NCI-H524 treated with DMSO at 0.1 percent for 48 hours (cell line): ENCODE measurements at regions not wholly inside any gene's neighbourhood (a gene's known extent, or its start where the extent isn't known, plus 50 kb on each side); places are given as distances from the start of the nearest gene placed in this dataset.
"Not testable (repeated sequence)": the region's sequence is repeated elsewhere in the genome, so short reads cannot be mapped to it uniquely, and the experiment has no call there.

Experiments used
- DNase-seq: peaks from one replicate; lab custom pipeline; 2025; lab: John Stamatoyannopoulos, UW

DNA sequence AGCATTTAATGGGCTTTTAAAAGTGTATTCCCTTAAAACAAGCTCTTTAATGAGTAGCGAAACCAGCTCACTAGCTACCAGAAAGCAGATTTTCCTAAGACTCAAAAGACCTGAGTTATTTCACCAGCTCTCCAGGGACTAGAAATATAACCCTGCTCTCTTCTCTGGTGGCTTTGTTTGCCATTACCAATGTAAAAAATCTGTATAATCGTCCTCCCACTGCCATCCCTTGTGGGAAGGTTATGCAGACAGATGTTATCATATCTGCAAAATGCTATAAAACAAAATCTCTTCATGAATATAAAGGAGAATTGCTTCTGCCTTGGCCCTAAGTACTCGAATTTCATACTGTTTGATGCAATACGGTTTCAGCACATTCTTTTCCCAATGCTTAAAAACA is 335.2 kb downstream of the NUP35 start:
- DNase-seq: no peak

DNA sequence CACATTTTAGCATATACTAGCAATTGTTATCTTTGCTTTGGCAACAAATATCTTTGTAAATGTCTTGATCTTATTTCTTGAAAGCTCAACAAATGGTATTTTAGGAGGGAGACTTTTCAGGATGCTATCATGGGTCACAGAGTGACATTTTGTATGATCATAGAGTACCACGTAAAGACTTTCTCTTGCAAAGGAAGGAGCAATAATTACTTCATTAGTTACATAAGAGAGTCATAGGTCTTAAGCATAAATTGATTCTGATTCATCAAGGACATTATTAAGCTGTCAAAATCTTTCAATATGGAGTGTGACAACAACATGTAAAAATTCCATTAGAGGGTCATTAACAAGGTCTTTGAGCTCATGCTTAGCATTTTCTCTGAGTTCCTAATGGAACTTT is 339.6 kb downstream of the NUP35 start:
- no peak for DNase-seq

- DNase-seq: no peak
Measured at GRCh38 chr2:183465048-183465447, 340.8 kb downstream of the NUP35 start.

DNA sequence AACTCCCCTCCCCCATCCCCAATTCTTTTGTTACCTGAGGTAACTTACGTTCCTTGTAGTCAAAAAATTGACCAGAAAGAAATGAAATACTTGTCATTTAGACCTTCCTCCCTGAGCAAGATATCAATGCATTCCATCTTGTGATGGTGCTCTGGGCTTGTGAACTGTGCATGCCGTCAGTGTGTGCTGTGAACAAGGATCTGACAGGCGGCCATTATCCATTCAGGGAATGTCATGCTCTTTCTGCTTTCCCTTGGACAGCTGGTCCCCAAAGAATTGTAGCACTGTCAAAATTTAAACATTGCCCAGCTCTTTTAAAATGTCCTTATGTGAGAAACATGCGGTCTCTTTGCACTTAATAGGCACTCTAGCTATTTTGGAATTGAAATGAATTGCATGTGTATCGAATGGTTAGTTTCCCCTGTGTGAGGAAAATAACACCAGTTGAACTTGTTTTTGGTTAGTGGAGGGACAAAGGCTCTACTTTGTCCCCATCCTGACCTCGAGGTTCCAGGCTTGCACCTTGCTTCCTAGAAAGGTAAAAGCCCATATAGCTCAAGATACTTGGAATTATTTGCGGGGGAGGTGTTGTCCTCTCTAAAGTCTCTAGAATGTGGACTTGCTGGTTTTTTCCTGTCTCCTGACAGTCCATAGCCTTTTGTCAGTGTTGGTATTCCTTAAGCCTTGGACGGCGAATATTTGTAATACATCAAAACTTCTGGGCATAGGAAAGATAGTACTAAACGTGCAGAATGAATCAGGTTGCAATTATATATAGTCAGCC is 350.9 kb downstream of the NUP35 start:
- DNase-seq: no peak

GRCh38 chr2:183476490-183476889 is 352.2 kb downstream of the NUP35 start:
- DNase-seq: no peak

- DNase-seq: no peak
Measured at GRCh38 chr2:183477296-183477695, 353.1 kb downstream of the NUP35 start.

GRCh38 chr2:183478941-183479595 is 354.8 kb downstream of the NUP35 start:
- not testable (repeated sequence) for DNase-seq

GRCh38 chr2:183487326-183487725 is 363.1 kb downstream of the NUP35 start:
- no peak for DNase-seq

- DNase-seq: no peak
Measured at GRCh38 chr2:183488421-183488820, 364.2 kb downstream of the NUP35 start.

DNA sequence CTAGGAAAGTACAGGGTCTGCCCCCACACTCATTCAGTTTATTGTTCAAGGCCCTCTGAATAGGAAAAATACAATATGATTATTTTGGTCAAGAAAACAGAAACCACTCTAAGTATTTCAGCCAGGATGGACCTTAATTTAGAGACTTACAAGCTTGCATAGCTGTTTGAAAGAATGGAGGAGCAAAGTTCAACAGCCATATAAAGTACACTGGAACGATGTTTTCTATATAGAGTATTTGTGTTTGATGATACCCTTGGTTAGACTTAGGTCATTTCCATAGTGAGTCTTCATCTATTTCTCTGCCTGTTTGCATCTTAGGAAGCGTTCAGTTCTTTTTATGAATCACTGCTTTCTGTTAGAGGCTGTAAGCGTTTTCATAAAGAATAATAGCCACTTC is 366.2 kb downstream of the NUP35 start:
- no peak for DNase-seq

- DNase-seq: no peak
Measured at GRCh38 chr2:183490914-183491313, 366.7 kb downstream of the NUP35 start.

- no peak for DNase-seq
Measured at GRCh38 chr2:183493040-183493439, 368.8 kb downstream of the NUP35 start.

DNA sequence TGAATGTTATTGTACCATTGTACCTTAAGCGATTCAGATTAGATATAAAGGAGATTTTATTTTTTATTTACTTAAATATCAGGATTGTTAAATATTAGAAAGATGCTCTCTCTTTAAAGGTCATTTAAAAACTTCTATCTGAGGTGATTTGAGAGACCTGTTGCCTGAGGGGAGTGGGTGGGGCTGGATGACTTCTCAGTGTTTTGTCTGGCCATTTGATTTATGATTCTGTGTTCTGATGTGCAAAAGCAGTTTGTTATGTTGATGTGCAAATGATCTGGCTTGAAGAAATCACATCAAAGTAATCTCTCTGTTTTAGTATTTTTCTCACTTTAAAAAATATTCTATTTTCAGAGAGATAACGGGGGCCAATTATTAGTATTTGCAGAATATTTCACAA is 370.8 kb downstream of the NUP35 start:
- DNase-seq: no peak

GRCh38 chr2:183495589-183496267 is 371.5 kb downstream of the NUP35 start:
- no peak for DNase-seq

- DNase-seq: no peak
Measured at GRCh38 chr2:183497861-183498260, 373.6 kb downstream of the NUP35 start.

DNA sequence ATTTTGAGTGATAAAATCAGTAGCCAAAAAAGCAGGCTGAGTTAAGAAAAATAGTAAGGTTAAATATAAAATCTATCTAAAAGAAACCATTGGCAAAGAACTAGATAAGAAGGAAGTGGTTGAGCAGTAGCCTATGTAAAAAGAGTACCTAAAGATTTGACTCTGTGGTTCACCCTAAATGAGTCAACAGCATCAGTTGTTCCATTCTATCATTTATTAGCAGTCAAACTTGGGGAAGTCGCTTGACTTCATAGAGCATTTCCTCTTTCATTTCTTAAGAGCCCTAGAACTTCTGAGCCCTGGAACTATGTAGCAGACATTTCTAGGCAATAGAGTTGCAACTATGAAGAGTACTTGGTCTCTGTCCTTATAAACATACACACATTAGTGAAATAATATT is 381.7 kb downstream of the NUP35 start:
- DNase-seq: no peak

GRCh38 chr2:183511154-183511553 is 386.9 kb downstream of the NUP35 start:
- DNase-seq: no peak

- DNase-seq: no peak
Measured at GRCh38 chr2:183519371-183520056, 395.3 kb downstream of the NUP35 start.

- no peak for DNase-seq
Measured at GRCh38 chr2:183521911-183522310, 397.7 kb downstream of the NUP35 start.

DNA sequence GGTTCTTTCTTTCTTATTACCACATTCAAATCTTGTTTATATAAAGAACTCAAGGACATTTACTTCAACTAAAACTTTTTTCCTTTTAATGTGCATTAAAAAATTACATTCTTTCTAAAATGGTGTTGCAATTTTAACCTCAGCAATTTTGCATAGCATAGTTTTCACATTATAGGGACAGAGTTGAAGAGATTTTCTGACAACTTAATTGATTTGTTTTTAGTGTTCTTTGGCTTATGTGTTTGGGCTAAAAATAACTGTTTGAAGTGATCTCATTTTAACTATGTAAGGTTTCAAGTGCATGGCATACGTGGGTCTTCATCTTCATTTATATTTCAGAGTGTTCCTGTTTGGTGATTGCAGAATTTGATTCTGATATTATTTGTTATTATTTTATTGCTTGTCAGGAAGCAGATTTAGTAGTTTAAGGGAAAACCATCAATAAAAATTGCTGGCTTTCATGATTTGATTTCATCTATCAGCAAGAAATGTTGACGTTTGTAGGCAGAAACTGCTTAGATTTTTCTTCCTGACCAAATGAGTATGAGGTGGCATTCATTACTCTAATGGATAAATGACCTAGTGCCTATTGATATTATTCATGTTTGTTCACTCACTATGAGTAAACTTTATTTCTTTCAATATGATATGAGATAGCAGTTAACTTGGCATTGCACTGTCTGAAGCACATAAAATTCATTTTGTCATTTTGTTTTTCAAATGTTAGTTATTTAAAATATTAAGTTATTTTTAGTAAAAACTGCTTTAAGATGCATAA is 398.4 kb downstream of the NUP35 start:
- no peak for DNase-seq

DNA sequence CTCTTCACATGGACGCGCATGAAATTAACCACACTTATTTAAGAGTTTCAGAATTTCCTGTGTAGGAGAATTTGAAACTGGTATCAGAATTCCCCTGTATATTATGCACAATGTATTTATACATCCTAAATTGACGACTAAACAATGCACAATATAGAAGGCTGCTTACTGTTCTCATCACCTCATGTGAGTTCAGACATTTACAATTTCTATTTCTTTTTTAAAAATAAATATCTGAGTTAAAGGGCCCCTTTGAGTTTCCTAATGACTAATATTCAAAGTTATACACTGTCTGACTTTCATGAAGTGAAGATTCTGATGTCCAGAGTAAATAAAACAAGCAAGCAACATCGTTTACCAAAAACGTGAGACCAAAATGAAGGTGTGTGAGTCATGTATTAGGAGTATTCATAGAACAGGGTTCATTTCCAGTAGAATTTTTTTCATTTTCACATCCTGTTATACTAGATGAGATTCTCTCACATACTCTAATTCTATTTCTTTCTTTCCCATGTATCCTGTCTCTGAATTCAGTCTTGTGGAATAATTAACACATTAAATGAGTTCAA is 406.2 kb downstream of the NUP35 start:
- no peak for DNase-seq
